CD4-positive, alpha-beta T cell (primary cell): ENCODE measurements at regions not wholly inside any gene's neighbourhood (a gene's known extent, or its start where the extent isn't known, plus 50 kb on each side); places are given as distances from the start of the nearest gene placed in this dataset.

Source experiments
- ATAC-seq: fragments of 200-7000 bp; cut with Tn5 transposase; one replicate; pipeline ENCODE4 v1.10.0; 2022; ENCODE audit warnings: mild to moderate bottlenecking; ENCODE audit not compliant: poor library complexity
- CTCF ChIA-PET: fragments of 350-600 bp; sonication (Branson Sonifier 250); formaldehyde crosslinking; loops from one replicate; lab custom pipeline; 2021; ENCODE audit warnings: antibody characterized with exemption, inconsistent platforms; lab: Charles Lee
- POLR2A ChIA-PET: fragments of 350-600 bp; sonication (Branson Sonifier 250); formaldehyde crosslinking; loops from one replicate; lab custom pipeline; 2021; ENCODE audit warnings: antibody characterized with exemption, inconsistent platforms; lab: Charles Lee
- DNase-seq, 14 experiments: peaks; one replicate each; pipeline ENCODE4 v3.0.0-alpha.2; 2013 to 2020; ENCODE audit warnings: mixed read lengths in 2 of 14
- H3K27ac ChIP-seq, 2 donors: one replicate each; pipeline versions ENCODE4 v1.5.1 to v1.7.0; 2013; ENCODE audit warnings: low read length in 2 of 2, low read depth in 1 of 2, mild to moderate bottlenecking in 1 of 2
- H3K27me3 ChIP-seq, 2 experiments: 1 replicate in 1 of 2; 2 replicates in 1 of 2; pipeline versions ENCODE4 v1.6.1 to v1.7.0; 2013; ENCODE audit warnings: low read length in 2 of 2, control low read depth in 1 of 2, mild to moderate bottlenecking in 1 of 2, moderate library complexity in 1 of 2; ENCODE audit not compliant: insufficient read depth in 2 of 2, control insufficient read depth in 1 of 2
- H3K36me3 ChIP-seq: one replicate; pipeline ENCODE4 v1.6.1; 2013; ENCODE audit warnings: low read length, control low read depth; ENCODE audit not compliant: insufficient read depth
- H3K4me1 ChIP-seq: one replicate; pipeline ENCODE4 v1.6.1; 2013; ENCODE audit warnings: low read length, control low read depth; ENCODE audit not compliant: insufficient read depth
- H3K4me3 ChIP-seq: one replicate; pipeline ENCODE4 v1.5.1; 2013; ENCODE audit warnings: mild to moderate bottlenecking, low read length, moderate library complexity
- H3K9me3 ChIP-seq, 2 experiments: 1 replicate in 1 of 2; 2 replicates in 1 of 2; pipeline versions ENCODE4 v1.6.1 to v1.7.0; 2013; ENCODE audit warnings: low read length in 2 of 2, mild to moderate bottlenecking in 2 of 2, control low read depth in 1 of 2, moderate library complexity in 1 of 2; ENCODE audit not compliant: control insufficient read depth in 1 of 2, insufficient read depth in 1 of 2
- H3K27ac Mint-ChIP-seq: one replicate; pipeline ENCODE4 v1.8.0; 2020; ENCODE audit warnings: mixed read lengths
- H3K27me3 Mint-ChIP-seq: one replicate; pipeline ENCODE4 v1.8.0; 2021; ENCODE audit warnings: mixed read lengths
- H3K36me3 Mint-ChIP-seq: one replicate; pipeline ENCODE4 v1.8.0; 2021; ENCODE audit warnings: low read depth, mixed read lengths
- H3K4me1 Mint-ChIP-seq: one replicate; pipeline ENCODE4 v1.8.0; 2021; ENCODE audit warnings: low read depth, mixed read lengths
- H3K4me3 Mint-ChIP-seq: one replicate; pipeline ENCODE4 v1.8.0; 2020; ENCODE audit warnings: mild to moderate bottlenecking, mixed read lengths
- H3K9me3 Mint-ChIP-seq: one replicate; pipeline ENCODE4 v1.8.0; 2020; ENCODE audit warnings: mixed read lengths
- intact Hi-C, 2 experiments: fragments of 100-400 bp; cut with DNase I in 1 of 2; cut with micrococcal nuclease in 1 of 2; formaldehyde crosslinking; loops; one replicate each; pipeline versions ENCODE4 v1.15.1 to v1.9.0; 2023 to 2025; cut with DNase I, micrococcal nuclease
- TF ChIP-seq, protein P1 (sequence below): fragments of 200-600 bp; IDR thresholded peaks from one replicate; pipeline ENCODE4 v1.8.0; 2022; ENCODE audit warnings: antibody characterized with exemption, mild to moderate bottlenecking

DNA sequence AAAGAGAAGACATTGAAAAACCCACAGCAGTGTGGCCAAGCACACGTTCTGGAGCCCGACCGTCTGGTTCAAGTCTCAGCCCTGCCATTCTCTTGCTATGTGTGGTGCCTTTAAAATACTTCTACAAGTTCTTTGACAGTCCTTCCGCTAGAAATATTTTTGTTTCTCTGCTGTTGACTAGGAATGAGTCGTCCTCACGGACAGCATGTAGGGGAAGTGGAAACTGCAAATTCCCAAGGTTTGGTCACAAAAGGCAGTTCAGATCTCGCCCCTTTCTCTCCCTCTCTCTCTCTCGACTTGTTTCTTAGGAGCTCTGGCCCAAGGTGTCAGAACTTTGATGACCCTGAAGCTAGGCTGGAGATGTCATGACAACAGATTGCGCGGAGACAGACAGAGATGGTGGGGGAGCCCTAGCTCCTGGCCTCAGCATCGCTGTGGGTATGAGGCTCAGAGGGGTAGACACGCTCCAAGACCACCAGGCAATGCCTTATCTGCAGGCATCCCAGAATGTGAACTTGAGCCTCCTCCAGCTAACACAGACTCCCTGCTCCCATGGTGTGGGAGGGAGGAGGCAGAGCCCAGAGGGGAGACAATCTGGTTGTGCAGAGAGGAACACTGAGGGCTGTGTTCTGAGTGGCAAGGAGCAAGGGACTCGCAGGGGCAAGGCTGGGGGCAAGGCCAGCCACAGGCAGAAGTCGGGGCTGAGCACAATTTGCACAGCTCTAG lies 368.9 kb upstream of the SULF2 start:
- Histone ChIP-seq H3K36me3 (no peaks in the 10 kb centered on the region), H3K27me3 (peaks cover 0 to 4% of the 10 kb centered on the region in 2 experiments), H3K4me1 (no peaks in the 10 kb centered on the region), H3K27ac (no peak overlapping the region), H3K9me3 (peaks cover 0 to 18% of the 10 kb centered on the region in 2 experiments), H3K4me3 (no peak overlapping the region)
- TF ChIP-seq, protein P1, sequence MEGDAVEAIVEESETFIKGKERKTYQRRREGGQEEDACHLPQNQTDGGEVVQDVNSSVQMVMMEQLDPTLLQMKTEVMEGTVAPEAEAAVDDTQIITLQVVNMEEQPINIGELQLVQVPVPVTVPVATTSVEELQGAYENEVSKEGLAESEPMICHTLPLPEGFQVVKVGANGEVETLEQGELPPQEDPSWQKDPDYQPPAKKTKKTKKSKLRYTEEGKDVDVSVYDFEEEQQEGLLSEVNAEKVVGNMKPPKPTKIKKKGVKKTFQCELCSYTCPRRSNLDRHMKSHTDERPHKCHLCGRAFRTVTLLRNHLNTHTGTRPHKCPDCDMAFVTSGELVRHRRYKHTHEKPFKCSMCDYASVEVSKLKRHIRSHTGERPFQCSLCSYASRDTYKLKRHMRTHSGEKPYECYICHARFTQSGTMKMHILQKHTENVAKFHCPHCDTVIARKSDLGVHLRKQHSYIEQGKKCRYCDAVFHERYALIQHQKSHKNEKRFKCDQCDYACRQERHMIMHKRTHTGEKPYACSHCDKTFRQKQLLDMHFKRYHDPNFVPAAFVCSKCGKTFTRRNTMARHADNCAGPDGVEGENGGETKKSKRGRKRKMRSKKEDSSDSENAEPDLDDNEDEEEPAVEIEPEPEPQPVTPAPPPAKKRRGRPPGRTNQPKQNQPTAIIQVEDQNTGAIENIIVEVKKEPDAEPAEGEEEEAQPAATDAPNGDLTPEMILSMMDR: no peak
- DNase-seq: no peak
- no peak overlapping the region for H3K27ac Mint-ChIP-seq
- no peak overlapping the region for H3K4me3 Mint-ChIP-seq
- ATAC-seq: no peak
- intact Hi-C loops: no loop called here
- peaks cover 9% of the 10 kb centered on the region for H3K27me3 Mint-ChIP-seq
- H3K9me3 Mint-ChIP-seq: peaks cover 2% of the 10 kb centered on the region
- CTCF ChIA-PET: no interaction called here
- POLR2A ChIA-PET: no interaction called here
- no peaks in the 10 kb centered on the region for H3K4me1 Mint-ChIP-seq
- no peaks in the 10 kb centered on the region for H3K36me3 Mint-ChIP-seq

DNA sequence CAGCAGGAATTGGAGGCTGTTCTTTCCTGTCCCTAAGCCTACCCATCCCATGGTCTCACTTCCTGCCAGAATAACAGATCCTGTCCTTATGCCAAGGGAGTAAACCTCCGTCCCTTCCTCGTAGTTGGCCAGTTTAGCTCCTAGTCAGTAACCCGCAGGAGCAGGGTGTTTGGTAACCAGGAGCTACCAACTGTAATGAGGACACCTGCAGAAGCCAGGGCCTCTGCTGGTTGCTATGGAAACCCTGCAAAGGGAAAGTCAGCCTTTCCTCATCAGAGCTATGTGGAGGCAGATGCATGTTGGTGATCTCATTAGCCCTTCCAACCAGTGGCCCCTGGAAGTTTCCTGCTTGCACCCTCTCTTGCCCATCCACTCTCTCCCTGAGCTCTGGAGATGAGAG lies 368.2 kb upstream of the SULF2 start:
- Histone ChIP-seq H3K27ac (no peak overlapping the region), H3K9me3 (peaks cover 0 to 18% of the 10 kb centered on the region in 2 experiments), H3K27me3 (peaks cover 0 to 4% of the 10 kb centered on the region in 2 experiments), H3K4me1 (no peaks in the 10 kb centered on the region), H3K36me3 (no peaks in the 10 kb centered on the region), H3K4me3 (no peak overlapping the region)
- no peak for DNase-seq
- Mint-ChIP-seq H3K4me3 (no peak overlapping the region), H3K27me3 (peaks cover 9% of the 10 kb centered on the region), H3K27ac (no peak overlapping the region), H3K9me3 (peaks cover 2% of the 10 kb centered on the region), H3K36me3 (no peaks in the 10 kb centered on the region), H3K4me1 (no peaks in the 10 kb centered on the region)
- ChIA-PET POLR2A (no interaction called here), CTCF (no interaction called here)
- no peak for ATAC-seq
- TF ChIP-seq, protein P1: no peak
- intact Hi-C loops: no loop called here

DNA sequence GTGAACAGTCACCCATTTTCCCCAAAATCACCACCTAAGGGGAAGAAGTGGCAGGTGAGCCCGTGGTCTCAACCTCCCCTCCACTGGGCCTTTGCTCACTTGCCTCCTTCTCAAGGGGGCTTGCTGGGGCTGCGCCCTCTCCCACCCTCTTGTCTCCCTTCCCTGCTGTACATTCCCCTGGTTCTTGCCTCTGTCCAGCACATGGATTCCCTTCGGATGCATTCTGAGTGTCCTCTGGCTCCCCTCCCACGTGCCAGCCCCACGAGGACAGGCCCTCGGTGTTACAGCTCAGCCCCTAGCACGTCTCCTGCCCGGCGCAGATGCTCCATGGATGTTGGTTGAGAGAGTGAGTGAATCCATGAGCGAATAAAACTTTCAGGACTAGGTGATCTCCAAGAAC lies 367.8 kb upstream of the SULF2 start:
- Histone ChIP-seq H3K4me3 (no peak overlapping the region), H3K4me1 (no peaks in the 10 kb centered on the region), H3K27me3 (peaks cover 0 to 4% of the 10 kb centered on the region in 2 experiments), H3K9me3 (peaks cover 0 to 18% of the 10 kb centered on the region in 2 experiments), H3K36me3 (no peaks in the 10 kb centered on the region), H3K27ac (no peak overlapping the region)
- no peaks in the 10 kb centered on the region for H3K36me3 Mint-ChIP-seq
- ChIA-PET CTCF (no interaction called here), POLR2A (no interaction called here)
- H3K4me1 Mint-ChIP-seq: no peaks in the 10 kb centered on the region
- peaks cover 2% of the 10 kb centered on the region for H3K9me3 Mint-ChIP-seq
- no peak overlapping the region for H3K27ac Mint-ChIP-seq
- ATAC-seq (no peak), DNase-seq (no peak)
- H3K4me3 Mint-ChIP-seq: no peak overlapping the region
- peaks cover 9% of the 10 kb centered on the region for H3K27me3 Mint-ChIP-seq
- intact Hi-C loops: no loop called here
- TF ChIP-seq, protein P1: no peak
